ENCODE measurements at regions not wholly inside any gene's neighbourhood (a gene's known extent, or its start where the extent isn't known, plus 50 kb on each side); places are given as distances from the start of the nearest gene placed in this dataset.
A peak's percentile ranks its signal among the peaks of the same experiment; 100 is the strongest.

DNA sequence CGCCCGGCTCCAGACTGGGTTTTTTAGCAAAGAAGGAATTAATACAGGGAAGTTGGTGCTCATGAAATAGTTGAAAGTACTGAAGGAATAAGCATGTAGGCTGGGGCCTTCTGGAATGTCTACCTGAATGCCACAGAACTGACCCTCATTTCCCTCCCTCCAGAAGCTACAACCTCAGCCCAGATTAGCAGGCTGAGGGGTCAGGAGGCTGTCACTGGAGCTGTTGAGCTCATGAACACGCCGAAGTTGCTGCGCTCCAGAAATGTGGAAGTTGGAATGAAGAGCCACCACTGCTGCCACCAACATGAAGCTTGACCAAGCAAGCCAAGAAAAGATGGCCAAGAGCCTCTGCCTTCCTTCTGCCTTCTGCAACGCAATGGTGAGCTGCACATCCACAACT lies 52.2 kb upstream of the KMT2E start:
- Histone ChIP-seq H3K27me3 (ENCODE audit: control insufficient read depth, insufficient read depth, low read length) (no peaks in the 10 kb centered on the region), H3K4me3 (ENCODE audit: low read length) (no peak overlapping the region), H3K4me1 (ENCODE audit: control insufficient read depth, insufficient read depth, low read length) (peaks cover 9% of the 10 kb centered on the region), H3K9me3 (ENCODE audit: control insufficient read depth, insufficient read depth, low read length) (no peaks in the 10 kb centered on the region), H3K36me3 (ENCODE audit: control insufficient read depth, insufficient read depth, low read length) (peaks cover 6% of the 10 kb centered on the region), H3K27ac (ENCODE audit: low read length) (no peak overlapping the region)
- H3K9me3 Mint-ChIP-seq, result peaks cover 0 to under 1% of the 10 kb centered on the region in 2 donors
- intact Hi-C loops (cut with micrococcal nuclease), result no loop called here
- H3K4me3 Mint-ChIP-seq, result no peak overlapping the region
- no peaks in the 10 kb centered on the region for H3K36me3 Mint-ChIP-seq
- peaks cover 15 to 19% of the 10 kb centered on the region in 2 donors for H3K4me1 Mint-ChIP-seq
- no peaks in the 10 kb centered on the region for H3K27me3 Mint-ChIP-seq (ENCODE audit: low read depth in 2 of 2)
- DNase-seq (no peak), ATAC-seq (no peak)
- no peak for TF ChIP-seq CTCF (IDR thresholded peaks at IDR 0.05)
- H3K27ac Mint-ChIP-seq, result no peak overlapping the region
- WGBS (ENCODE audit: insufficient coverage), result 94% methylated on average over 6 of the region's 6 CpGs

DNA sequence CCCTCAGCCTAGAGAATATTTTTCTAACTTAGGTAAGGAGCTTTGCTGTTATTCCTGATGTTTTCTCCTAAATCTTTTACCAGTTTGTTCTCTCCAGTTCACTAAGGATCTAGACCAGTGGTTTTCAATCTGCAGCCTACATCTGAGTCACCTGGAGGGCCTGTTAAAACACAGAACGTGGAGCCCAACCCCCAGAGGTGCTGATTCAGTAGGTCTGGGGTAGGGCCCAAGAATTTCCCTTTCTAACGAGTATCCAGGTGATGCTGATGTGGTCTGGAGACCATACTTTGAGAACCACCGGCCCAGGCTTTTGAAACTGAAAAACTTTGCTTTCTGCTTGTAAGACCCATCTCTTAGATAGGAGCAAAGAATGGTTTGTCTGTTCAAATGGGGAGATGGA lies 51.2 kb upstream of the KMT2E start:
- ATAC-seq (no peak), DNase-seq (no peak)
- no peak for TF ChIP-seq CTCF (IDR thresholded peaks at IDR 0.05)
- Histone ChIP-seq H3K27me3 (ENCODE audit: control insufficient read depth, insufficient read depth, low read length) (no peaks in the 10 kb centered on the region), H3K4me3 (ENCODE audit: low read length) (no peak overlapping the region), H3K4me1 (ENCODE audit: control insufficient read depth, insufficient read depth, low read length) (peaks cover under 1% of the 10 kb centered on the region), H3K27ac (ENCODE audit: low read length) (no peak overlapping the region), H3K36me3 (ENCODE audit: control insufficient read depth, insufficient read depth, low read length) (peaks cover 6% of the 10 kb centered on the region), H3K9me3 (ENCODE audit: control insufficient read depth, insufficient read depth, low read length) (no peaks in the 10 kb centered on the region)
- H3K27me3 Mint-ChIP-seq (ENCODE audit: low read depth in 2 of 2), result no peaks in the 10 kb centered on the region
- intact Hi-C loops (cut with micrococcal nuclease), result no loop called here
- no peak overlapping the region for H3K4me3 Mint-ChIP-seq
- H3K9me3 Mint-ChIP-seq, result no peaks in the 10 kb centered on the region
- peak overlapping the region in 1 of 2 donors; percentile 74 for H3K27ac Mint-ChIP-seq
- H3K36me3 Mint-ChIP-seq, result no peaks in the 10 kb centered on the region
- H3K4me1 Mint-ChIP-seq, result peaks cover 6 to 9% of the 10 kb centered on the region in 2 donors
- WGBS (ENCODE audit: insufficient coverage), result 46% methylated on average over 3 of the region's 3 CpGs

DNA sequence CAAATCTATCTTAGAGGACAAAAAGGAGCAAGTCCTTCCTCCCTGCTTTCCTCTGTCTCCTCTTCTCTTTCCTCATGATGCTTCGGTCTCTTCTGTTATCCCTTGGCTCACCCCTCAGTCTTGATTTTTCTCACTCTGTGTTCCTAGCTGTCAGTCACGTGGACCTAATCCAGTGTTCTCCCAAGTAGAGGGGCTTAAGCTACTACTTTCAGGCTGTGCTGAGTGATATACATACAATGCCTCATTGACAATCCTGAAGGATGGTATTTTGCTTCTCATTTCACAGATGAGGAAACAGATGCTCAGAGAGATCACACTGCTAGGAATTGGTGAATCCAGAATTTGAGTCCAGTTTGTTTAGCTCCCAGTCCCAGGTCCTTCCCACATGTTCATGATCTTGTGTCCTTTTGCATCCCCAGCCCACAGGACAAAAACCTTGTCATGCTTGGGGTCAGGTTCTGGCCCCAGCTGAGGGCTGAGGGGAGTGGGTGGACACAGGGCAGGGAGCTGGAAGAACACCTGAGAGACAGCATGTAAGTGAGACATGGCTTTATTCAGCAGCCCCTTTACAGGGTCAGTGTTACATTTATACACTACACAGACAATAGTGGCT lies 50.5 kb upstream of the KMT2E start:
- peaks cover 6 to 9% of the 10 kb centered on the region in 2 donors for H3K4me1 Mint-ChIP-seq
- no peak for ATAC-seq
- no peak overlapping the region for H3K27ac ChIP-seq (ENCODE audit: low read length)
- 90% methylated on average over 2 of the region's 2 CpGs for WGBS (ENCODE audit: insufficient coverage)
- no peaks in the 10 kb centered on the region for H3K27me3 Mint-ChIP-seq (ENCODE audit: low read depth in 2 of 2)
- no peaks in the 10 kb centered on the region for H3K36me3 Mint-ChIP-seq
- H3K4me1 ChIP-seq (ENCODE audit: control insufficient read depth, insufficient read depth, low read length), result no peaks in the 10 kb centered on the region
- H3K4me3 Mint-ChIP-seq, result no peak overlapping the region
- DNase-seq, result no peak
- no peak for TF ChIP-seq CTCF (IDR thresholded peaks at IDR 0.05)
- H3K4me3 ChIP-seq (ENCODE audit: low read length), result no peak overlapping the region
- no peaks in the 10 kb centered on the region for H3K9me3 Mint-ChIP-seq
- peaks cover 6% of the 10 kb centered on the region for H3K36me3 ChIP-seq (ENCODE audit: control insufficient read depth, insufficient read depth, low read length)
- intact Hi-C loops (cut with micrococcal nuclease), result no loop called here
- no peaks in the 10 kb centered on the region for H3K9me3 ChIP-seq (ENCODE audit: control insufficient read depth, insufficient read depth, low read length)
- H3K27ac Mint-ChIP-seq, result peak overlapping the region in 1 of 2 donors; percentile 74
- no peaks in the 10 kb centered on the region for H3K27me3 ChIP-seq (ENCODE audit: control insufficient read depth, insufficient read depth, low read length)

DNA sequence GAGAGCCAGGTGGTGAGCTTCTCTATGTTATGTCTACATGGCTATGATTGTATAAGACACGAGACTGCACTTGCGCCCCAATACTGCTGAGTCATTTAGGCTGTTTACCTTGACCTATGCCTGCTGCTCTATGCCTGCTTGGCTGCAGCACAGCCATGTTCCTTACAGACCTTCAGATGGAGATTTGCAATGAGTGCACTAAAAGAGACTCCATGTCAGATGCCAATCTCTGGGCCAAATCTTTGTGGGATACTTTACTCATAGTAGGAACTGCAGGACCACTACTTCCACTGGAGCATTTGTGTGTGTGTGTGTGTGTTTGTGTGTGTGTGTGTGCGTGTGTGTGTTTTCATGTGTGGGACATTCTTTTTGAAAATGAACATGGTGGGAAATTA lies 50.0 kb upstream of the KMT2E start:
- Histone ChIP-seq H3K27me3 (ENCODE audit: control insufficient read depth, insufficient read depth, low read length) (no peaks in the 10 kb centered on the region), H3K27ac (ENCODE audit: low read length) (no peak overlapping the region), H3K9me3 (ENCODE audit: control insufficient read depth, insufficient read depth, low read length) (no peaks in the 10 kb centered on the region), H3K4me3 (ENCODE audit: low read length) (no peak overlapping the region), H3K4me1 (ENCODE audit: control insufficient read depth, insufficient read depth, low read length) (no peaks in the 10 kb centered on the region), H3K36me3 (ENCODE audit: control insufficient read depth, insufficient read depth, low read length) (peaks cover 6% of the 10 kb centered on the region)
- DNase-seq (no peak), ATAC-seq (no peak)
- Mint-ChIP-seq H3K27ac (peak overlapping the region in 1 of 2 donors; percentile 74), H3K27me3 (ENCODE audit: low read depth in 2 of 2) (no peaks in the 10 kb centered on the region), H3K4me1 (peaks cover 6 to 9% of the 10 kb centered on the region in 2 donors), H3K9me3 (no peaks in the 10 kb centered on the region), H3K4me3 (no peak overlapping the region), H3K36me3 (no peaks in the 10 kb centered on the region)
- TF ChIP-seq CTCF (IDR thresholded peaks at IDR 0.05), result no peak
- intact Hi-C loops (cut with micrococcal nuclease), result no loop called here
- 90% methylated on average over 2 of the region's 3 CpGs for WGBS (ENCODE audit: insufficient coverage)

All from natural killer cell (primary cell).